Osteocyte (in vitro differentiated cells): ENCODE measurements at regions not wholly inside any gene's neighbourhood (a gene's known extent, or its start where the extent isn't known, plus 50 kb on each side); places are given as distances from the start of the nearest gene placed in this dataset.

ENCODE experiments used
- DNase-seq: peaks from one replicate; pipeline ENCODE4 v3.0.0; 2021; ENCODE audit warnings: mixed read lengths; ENCODE audit not compliant: unreplicated experiment; ENCODE audit errors: extremely low spot score
- H3K27ac Mint-ChIP-seq: one replicate; pipeline ENCODE4 v1.8.0; 2021; ENCODE audit warnings: mild to moderate bottlenecking, mixed read lengths; ENCODE audit not compliant: unreplicated experiment
- H3K27me3 Mint-ChIP-seq: one replicate; pipeline ENCODE4 v1.8.0; 2021; ENCODE audit warnings: mixed read lengths; ENCODE audit not compliant: unreplicated experiment
- H3K36me3 Mint-ChIP-seq: one replicate; pipeline ENCODE4 v1.8.0; 2021; ENCODE audit warnings: mixed read lengths; ENCODE audit not compliant: unreplicated experiment
- H3K4me1 Mint-ChIP-seq: one replicate; pipeline ENCODE4 v1.8.0; 2021; ENCODE audit warnings: mixed read lengths; ENCODE audit not compliant: unreplicated experiment
- H3K4me3 Mint-ChIP-seq: one replicate; pipeline ENCODE4 v1.8.0; 2021; ENCODE audit warnings: mild to moderate bottlenecking, moderate library complexity, mixed read lengths; ENCODE audit not compliant: unreplicated experiment
- H3K9me3 Mint-ChIP-seq: one replicate; pipeline ENCODE4 v1.8.0; 2021; ENCODE audit warnings: mixed read lengths; ENCODE audit not compliant: unreplicated experiment
- TF ChIP-seq, protein P1 (sequence below): fragments of 200-600 bp; sonication (generic); IDR thresholded peaks from 2 replicates; pipeline ENCODE4 v1.5.0; 2021; ENCODE audit warnings: antibody characterized with exemption, mild to moderate bottlenecking, moderate library complexity

DNA sequence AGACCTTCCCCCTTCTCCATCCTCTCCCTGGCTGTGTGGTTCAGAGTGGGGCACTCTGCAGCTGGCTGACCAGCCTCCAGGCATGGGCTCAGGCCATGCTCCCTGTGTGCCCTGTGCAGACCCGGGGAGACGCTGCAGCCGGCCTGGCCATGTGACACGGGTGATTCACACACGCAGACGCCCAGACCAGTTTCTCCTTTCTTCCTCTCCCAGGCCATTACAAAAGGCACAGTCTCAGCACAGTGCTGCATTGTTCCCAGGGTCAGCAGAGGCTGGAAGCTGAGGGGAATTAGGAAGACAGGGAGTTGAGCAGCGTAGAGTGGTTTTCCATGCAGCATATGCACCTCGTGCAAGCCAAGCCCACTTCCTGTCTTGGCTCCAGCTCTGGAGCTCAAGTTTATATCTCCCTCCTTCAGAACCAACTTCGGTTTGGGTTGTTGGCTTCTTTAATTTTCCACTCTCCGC is 288.5 kb downstream of the TNS1 start:
- Mint-ChIP-seq H3K36me3 (peaks cover 4% of the 10 kb centered on the region), H3K4me1 (peaks cover 55% of the 10 kb centered on the region), H3K27me3 (peaks cover 2% of the 10 kb centered on the region), H3K27ac (peak overlapping the region; percentile 72), H3K9me3 (peaks cover 5% of the 10 kb centered on the region), H3K4me3 (no peak overlapping the region)
- no peak for DNase-seq
- TF ChIP-seq, protein P1, sequence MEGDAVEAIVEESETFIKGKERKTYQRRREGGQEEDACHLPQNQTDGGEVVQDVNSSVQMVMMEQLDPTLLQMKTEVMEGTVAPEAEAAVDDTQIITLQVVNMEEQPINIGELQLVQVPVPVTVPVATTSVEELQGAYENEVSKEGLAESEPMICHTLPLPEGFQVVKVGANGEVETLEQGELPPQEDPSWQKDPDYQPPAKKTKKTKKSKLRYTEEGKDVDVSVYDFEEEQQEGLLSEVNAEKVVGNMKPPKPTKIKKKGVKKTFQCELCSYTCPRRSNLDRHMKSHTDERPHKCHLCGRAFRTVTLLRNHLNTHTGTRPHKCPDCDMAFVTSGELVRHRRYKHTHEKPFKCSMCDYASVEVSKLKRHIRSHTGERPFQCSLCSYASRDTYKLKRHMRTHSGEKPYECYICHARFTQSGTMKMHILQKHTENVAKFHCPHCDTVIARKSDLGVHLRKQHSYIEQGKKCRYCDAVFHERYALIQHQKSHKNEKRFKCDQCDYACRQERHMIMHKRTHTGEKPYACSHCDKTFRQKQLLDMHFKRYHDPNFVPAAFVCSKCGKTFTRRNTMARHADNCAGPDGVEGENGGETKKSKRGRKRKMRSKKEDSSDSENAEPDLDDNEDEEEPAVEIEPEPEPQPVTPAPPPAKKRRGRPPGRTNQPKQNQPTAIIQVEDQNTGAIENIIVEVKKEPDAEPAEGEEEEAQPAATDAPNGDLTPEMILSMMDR = no peak

DNA sequence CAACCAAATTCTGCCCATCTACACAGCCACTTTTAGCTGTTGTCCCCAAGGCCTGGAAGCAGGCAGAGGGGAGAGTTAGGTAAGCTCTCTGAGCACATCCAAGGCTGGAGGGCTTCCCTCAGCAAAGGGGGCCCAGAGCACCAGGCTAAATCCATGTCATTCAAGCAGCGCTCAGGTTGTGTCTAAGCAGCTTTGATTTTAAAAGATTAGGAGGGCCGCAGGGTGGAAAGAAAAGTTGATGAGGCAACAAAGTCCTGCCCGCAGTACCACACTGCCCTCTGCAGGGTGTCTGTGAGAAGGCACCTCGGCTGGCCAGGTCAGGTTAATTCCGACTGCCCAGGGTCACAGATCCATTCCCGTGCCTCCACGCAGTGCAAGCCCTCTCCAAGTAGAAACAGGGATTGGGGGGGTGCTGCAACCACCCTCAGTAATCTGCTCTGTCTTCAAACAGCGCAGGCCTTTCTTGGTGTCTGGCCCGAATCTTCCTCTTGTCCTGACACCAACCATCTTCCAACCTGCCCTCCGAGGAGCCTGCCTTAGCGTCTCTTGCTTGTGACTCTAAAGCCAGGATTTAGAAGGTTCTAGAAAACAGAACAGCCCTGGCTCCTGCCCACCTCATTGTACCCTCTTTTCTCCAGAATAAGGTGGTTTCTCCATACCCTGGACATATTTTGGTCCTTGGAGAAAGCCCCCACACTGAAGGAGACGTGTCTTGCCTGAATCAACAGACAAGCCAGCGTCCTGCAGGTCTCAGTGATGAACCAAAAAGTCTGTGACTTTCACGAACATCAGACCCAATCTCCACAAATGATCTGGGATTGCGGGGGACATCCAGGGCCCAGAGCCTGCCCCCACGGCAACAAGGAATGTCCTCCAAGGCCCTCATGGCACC is 289.2 kb downstream of the TNS1 start:
- Mint-ChIP-seq H3K36me3 (peaks cover 4% of the 10 kb centered on the region), H3K27ac (peak overlapping the region; percentile 72), H3K27me3 (peaks cover 2% of the 10 kb centered on the region), H3K9me3 (peaks cover 5% of the 10 kb centered on the region), H3K4me3 (no peak overlapping the region), H3K4me1 (peaks cover 58% of the 10 kb centered on the region)
- DNase-seq = peak; percentile 93
- TF ChIP-seq, protein P1 = peak; percentile 99

DNA sequence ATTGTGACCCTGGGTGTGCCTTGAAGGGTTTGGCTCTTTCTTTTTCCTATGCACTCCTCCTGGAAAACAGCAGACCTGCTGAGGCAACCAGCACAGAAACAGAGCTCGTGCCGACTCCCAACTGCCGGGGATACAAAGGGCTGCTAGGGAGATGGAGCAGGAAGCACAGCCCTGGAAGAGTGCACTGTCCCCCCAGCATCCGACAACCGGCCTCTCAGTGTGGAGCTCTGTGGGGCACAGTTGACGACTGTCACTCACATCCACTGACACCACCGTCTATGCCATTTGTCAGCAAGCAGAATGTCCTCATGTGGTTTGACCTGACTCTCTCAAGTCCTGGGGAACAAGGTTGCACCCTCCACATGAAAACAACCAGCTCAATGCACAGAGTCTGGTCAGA is 290.4 kb downstream of the TNS1 start:
- Mint-ChIP-seq H3K4me3 (no peak overlapping the region), H3K9me3 (peaks cover 5% of the 10 kb centered on the region), H3K27me3 (no peaks in the 10 kb centered on the region), H3K27ac (no peak overlapping the region), H3K4me1 (peaks cover 68% of the 10 kb centered on the region), H3K36me3 (peaks cover 4% of the 10 kb centered on the region)
- DNase-seq = no peak
- TF ChIP-seq, protein P1 = no peak

DNA sequence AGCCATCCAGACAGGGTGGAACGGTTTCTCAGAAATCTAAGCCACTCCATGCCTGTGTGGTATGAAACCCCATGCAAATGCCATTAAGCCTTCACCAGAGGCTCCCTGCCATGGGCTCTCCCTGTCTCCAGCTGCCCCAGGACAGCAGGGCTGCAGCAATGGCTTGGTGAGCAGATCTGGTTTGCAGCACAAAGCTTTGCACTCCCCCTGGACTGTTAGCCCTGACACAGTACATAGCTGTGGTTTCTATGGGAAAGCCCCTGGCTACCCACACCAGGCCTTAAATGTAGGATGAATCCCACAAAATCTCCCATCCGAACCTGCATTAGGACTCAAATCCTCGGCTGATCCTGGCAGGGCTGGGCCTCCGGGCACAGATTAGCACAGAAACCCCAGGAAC is 291.6 kb downstream of the TNS1 start:
- no peak for DNase-seq
- no peak overlapping the region for H3K4me3 Mint-ChIP-seq
- peaks cover 4% of the 10 kb centered on the region for H3K36me3 Mint-ChIP-seq
- H3K27me3 Mint-ChIP-seq = no peaks in the 10 kb centered on the region
- TF ChIP-seq, protein P1 = no peak
- peaks cover 5% of the 10 kb centered on the region for H3K9me3 Mint-ChIP-seq
- peaks cover 79% of the 10 kb centered on the region for H3K4me1 Mint-ChIP-seq
- peak overlapping the region; percentile 63 for H3K27ac Mint-ChIP-seq

DNA sequence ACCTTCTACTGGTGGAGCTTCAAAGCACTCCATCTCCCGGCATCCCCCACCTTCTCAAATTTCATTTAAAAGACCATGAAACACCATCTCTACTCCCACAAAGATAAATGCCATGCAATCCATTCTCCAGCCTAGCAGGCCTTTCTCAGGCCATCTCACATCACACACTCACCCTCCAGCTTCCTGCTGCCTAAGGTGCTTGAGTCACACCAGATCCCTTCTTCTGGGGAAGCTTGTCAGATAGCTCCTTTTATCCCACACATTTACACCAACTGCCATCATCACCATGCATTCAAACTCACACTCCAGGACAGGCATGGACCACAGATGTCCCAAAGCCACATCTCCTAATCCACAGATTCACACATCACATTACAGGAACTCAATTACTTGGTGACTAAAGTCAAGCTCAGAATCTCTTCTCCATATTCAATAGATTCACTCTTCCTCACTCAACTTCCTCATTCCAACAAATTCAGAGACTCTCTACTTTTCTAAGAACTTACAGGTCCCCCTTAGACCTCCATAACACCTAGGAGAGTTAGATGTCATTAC is 292.5 kb downstream of the TNS1 start:
- H3K27ac Mint-ChIP-seq = peak overlapping the region; percentile 63

More for the DNA sequence above, 292.5 kb downstream of the TNS1 start:
- H3K4me3 Mint-ChIP-seq = no peak overlapping the region
- H3K36me3 Mint-ChIP-seq = peaks cover 4% of the 10 kb centered on the region
- no peak for DNase-seq
- TF ChIP-seq, protein P1 = no peak
- H3K4me1 Mint-ChIP-seq = peaks cover 87% of the 10 kb centered on the region
- H3K9me3 Mint-ChIP-seq = no peaks in the 10 kb centered on the region
- no peaks in the 10 kb centered on the region for H3K27me3 Mint-ChIP-seq
